DMS114 treated with DMSO at 0.1 percent for 48 hours (cell line): ENCODE measurements at regions not wholly inside any gene's neighbourhood (a gene's known extent, or its start where the extent isn't known, plus 50 kb on each side); places are given as distances from the start of the nearest gene placed in this dataset.

Experiments
- DNase-seq: peaks from one replicate; lab custom pipeline; 2025; ENCODE audit not compliant: unreplicated experiment; lab: John Stamatoyannopoulos, UW

DNA sequence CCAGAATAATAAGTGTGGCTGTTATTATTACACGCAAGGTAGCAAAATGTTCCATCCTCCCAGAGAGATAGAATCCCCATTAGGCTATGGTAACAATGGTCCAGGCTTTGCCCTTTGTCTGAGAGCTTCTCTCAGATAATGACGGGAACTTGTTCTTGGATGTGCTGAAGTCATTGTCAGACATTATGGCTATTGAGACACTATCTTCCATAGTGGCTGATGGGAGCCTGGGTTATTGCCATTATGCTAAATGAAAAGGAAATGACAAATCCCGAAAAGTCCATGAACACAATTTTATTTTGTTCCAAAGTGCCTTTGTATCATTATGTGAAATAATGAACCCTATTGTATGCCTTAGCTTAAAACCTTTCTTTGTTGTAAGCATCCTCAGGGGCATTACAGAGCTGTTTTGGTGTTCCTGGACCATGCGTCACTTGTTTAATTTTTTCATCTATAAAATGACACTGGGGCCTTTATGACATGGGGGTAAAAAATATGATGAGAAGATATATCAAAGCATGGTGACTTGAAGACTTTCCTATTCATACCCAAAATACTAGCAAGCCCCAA is 218.5 kb downstream of the KCNS3 start:
- DNase-seq: no peak

DNA sequence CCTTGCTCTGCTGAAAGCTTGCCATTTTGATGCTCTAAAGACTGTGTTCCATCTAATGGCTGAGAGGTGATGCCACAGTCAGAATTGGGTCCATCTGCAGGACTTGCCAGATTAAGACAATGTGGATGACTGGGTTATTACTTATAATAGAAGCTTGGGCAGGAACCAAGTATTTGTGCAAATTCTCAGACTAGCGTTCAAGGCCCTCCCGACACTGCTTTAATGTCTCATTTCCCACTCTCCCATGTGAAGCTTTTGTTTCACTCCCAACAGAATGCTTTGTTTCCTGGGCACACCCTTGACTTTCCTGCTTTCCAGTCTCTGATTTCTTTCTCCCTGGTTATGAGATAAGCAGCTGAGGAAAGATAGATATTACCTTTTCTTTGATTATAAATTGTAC is 215.8 kb downstream of the KCNS3 start:
- no peak for DNase-seq

DNA sequence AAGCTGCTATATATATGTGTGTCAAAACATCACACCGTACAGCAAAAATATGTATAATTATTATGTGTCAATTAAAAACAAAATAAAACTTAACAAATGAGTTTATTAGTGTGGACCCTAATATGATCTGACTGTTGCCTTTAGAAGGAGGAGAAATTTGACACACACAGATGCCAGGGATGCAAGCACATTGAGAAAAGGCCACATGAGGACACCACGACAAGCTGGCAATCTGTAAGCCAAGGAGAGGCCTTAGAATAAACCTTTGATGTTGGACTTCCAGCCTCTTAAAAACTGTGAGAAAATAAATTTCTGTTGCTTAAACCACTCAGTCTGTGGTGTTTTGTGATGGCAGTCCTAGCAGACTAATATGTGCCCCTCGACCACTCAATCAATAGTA is 214.7 kb downstream of the KCNS3 start:
- DNase-seq: no peak

DNA sequence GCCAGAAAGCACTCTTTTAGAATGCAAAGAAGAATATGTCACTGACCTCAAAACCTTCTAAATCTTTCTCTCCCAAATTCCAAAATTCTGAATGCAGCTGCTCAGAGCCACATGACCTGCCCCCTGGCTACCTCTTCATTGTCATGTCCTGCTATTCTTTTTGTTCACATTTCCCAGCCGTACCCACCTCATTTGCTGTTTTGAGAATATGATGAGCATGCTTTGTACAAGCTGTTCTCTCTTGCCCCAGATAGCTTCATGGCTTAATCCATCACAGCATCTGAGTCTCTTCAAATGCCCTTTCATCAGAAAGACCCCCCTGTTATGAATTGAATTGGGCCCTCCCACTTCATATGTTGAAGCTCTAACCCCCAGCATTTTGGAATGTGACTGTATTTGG is 214.3 kb downstream of the KCNS3 start:
- DNase-seq: no peak

DNA sequence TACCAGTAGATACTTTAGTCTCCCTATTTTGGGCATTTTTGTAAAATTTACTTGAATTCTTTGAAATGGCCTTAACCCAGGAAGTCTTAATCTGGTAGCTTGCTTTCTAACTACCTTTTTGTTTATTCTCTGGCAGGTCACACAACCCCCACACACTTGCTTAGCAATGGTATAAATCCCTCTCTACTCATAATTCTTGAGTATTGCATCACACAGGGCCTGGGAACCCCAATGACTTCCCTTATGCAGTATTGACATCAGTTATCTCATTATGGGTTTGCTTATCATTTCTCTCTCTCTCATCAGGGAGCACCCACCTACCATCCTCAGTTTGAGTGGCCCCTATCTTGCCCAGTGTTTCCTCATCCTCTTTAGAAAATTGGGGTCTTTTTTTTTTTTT is 207.1 kb downstream of the KCNS3 start:
- DNase-seq: no peak

DNA sequence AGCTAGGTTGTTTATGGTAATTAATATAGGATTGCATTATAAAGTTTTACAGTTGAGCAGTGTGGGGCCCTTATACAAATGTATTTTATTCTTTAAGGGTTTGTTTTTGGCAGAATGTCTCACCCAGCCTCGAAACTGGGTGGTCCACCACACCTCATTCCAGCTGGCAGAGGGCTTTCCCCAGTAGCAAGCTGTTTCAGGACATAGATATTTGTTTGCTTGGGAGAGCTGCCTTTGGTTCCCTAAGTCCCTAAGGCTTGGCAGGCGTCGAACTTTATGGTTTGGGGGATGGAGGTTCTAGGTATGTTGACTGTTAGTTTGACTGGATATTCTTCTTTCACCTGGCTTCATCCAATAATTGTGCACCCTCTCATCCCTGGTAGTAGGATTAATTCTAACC is 205.9 kb downstream of the KCNS3 start:
- no peak for DNase-seq

DNA sequence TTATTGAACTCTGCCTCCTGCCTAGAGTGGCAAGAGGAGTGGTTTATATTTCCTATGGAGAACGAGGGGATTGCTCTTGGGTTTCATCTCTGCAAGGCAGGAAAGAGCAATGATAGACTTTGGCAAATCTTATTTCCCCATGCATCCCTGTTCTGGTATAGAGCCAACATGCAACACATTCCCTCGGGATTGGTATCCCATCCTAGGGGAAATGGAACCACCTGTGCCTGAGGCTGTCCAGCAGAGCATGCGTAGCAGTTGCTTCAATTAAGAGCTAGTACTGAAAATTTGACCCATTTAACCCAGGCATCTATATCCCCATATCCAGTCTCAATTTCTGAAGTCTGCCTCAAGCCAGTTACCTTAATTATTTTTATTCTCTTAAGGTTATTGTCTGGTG is 205.3 kb downstream of the KCNS3 start:
- no peak for DNase-seq

DNA sequence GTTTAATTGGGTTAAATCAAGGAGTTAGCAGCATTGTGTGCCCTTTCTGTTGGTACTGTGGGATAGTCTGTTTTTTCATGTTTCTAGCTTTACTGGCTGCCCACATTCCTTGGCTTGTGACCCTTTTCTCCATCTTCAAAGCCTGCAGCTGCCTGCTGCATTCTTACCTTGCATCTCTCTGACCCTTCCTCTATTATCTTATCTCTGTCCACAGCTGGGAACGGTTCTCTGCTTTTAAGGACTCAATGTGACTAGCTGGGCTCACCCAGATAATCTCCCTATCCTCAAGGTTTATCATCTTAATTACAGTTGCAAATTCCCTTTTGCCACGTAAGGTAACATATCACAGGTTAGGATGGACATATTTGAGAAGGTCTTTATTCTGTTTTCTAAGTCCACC is 199.7 kb downstream of the KCNS3 start:
- DNase-seq: no peak

DNA sequence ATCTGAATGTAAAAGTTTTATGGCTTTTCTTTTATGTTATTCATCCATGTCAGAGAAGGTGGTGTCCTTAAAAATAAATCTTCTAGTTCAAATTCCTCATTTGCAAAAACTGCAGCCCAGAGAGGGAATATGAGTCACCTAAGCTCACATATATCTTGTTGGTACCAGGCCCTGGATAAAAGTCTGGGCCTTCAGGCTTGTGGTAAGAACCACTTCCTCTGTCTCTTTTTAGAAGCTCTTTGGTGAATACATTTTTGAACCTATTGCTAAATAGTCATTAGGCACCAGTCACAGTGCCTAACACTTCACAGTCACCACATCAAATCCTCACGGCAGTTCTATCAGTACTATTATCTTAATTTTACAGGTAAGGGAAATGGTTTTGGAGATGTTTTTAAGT is 199.2 kb downstream of the KCNS3 start:
- no peak for DNase-seq

DNA sequence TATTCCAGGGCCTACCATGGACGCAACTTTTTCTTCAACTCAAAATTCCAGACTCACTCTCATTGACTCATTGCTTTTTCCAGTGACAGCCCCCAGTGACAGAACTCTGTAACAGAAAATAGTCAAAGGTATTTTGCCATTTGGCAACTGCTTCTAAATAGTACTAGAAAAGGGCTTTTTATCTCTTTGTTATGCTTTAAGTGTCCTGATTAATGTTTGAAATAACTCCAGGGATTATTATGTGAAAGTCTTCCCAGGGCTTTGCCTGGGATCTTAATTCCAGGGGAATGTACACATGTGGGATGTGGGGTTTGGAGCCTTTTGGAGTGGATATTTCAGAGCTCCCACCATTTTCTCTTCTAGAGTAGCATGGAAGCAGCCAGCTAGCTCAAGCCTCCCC is 198.8 kb downstream of the KCNS3 start:
- no peak for DNase-seq

DNA sequence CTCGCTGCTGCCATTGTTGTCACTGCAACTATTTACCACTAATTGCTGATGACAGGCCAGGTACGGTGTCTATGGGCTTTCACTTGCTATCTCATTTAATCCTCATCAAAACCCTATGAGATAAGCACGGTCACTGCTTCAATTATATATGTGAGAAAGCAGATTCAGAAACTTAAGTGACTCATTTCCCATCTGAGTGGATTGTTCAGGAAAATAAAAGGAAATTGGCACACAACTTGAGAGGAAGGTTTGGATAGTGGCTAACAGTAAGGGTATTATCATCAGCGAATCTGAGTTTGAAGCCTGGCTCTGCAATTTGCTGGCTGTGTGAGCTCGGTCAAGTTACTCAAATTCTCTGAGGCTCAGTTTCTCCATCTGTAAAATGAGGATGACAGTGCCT is 196.0 kb downstream of the KCNS3 start:
- DNase-seq: no peak

DNA sequence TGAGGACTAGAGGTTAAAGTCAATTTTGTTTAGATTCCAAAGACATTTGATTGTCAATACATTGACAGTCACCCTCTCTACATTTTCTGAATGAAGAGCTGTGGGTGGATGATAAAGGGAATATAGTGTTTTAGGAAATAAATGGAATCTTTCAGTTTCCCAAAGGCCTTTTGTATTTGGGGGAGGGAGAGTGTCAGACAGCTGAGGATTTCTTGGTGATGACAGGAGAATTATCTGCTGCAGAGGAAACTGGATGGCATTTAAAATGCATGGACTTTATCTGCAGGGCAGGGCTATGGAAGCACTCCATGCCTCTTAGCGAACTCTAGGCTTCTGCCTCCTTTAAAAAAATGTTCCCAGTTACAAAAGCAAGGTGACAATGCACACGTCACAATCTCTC is 195.1 kb downstream of the KCNS3 start:
- DNase-seq: no peak

DNA sequence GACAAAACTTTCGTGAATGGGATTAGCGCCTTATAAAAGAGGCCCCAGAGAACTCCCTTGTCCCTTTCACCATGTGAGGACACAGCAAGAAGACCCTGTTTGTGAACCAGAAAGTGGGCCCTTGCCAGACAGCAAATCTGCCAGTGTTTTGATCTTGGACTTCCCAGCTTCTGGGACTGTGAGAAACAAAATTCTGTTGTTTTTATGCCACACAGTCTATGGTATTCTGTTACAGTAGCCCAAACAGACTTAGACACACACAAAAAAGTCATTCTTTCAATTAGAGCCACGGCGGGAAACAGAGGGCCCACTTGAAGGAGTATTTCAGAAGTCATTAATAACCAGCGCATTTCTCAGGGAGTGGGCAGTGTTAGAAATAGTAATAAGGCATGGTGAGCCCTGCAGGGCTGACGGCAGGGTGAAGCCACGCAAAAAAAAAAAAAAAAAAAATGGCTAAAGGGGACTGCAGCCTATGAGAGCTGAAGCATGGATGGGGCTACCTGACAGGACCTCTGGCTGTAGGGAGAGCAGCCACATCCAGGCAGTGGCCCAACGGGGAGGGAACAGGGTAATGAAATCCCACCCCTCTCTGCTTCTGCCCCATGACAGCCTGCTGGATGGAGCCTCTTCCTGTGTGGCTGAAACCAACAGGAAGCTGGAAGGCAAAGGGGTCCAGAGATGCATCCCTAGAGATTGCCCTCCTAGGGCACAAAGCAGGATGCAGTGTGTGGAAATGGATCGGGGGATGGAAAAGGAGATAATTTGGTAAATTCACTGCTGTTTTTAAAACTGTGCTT is 189.3 kb downstream of the KCNS3 start:
- no peak for DNase-seq

DNA sequence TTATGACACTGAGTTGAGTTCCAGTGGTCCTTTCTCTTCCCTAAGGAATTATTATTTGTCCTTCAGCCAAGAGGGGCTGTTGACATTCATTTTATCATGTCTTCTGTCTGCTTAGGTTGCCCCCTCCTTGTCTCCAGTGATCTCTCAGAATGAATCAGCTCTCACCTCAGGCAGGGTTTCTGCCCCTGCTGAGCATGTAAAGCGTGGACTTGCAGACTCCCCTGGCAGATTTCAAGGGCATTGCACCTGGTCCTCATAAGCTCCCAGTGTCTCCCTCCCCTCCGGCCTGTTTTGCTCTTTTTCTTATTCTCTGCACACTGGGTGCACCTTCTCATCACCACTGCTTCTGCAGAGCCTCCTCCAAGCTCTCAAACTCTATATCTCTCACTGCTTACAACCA is 188.4 kb downstream of the KCNS3 start:
- DNase-seq: no peak

DNA sequence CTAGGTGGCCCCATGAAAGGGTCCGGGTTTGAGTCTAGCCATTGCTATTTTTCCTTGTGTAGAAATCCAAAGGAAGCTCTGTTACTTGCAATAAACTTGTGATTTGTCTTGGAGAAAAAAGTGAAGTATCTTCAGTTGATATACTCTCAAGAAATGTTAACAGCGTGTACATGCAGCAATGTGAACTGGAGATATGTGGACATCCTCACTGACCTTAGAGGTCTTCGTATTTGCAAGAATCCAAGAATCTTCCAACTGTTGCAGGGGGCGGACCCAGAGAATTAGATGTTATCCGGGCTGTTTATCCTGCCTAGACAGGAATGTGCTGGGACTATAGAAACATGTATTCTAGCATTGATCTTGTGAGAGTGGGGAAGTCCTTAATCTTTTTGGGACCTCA is 187.6 kb downstream of the KCNS3 start:
- DNase-seq: no peak

DNA sequence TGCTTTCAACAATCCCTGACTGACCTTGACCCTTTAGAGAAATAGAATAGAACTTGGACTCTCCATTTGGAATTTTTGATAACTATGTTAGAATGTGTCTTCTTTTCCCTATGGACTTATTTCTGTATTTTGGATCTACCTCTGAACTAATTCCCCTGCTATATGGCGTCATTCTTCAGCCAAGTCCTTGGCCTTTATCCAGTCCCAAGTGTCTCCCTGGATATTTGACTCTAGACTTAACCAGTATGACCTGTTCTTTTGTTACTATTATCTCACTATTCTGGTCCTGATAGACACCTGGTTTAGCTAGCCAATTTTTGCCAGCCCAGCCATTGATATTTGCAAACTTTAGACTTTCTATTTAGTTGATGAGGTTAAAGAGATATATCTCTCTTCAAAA is 186.8 kb downstream of the KCNS3 start:
- DNase-seq: no peak

DNA sequence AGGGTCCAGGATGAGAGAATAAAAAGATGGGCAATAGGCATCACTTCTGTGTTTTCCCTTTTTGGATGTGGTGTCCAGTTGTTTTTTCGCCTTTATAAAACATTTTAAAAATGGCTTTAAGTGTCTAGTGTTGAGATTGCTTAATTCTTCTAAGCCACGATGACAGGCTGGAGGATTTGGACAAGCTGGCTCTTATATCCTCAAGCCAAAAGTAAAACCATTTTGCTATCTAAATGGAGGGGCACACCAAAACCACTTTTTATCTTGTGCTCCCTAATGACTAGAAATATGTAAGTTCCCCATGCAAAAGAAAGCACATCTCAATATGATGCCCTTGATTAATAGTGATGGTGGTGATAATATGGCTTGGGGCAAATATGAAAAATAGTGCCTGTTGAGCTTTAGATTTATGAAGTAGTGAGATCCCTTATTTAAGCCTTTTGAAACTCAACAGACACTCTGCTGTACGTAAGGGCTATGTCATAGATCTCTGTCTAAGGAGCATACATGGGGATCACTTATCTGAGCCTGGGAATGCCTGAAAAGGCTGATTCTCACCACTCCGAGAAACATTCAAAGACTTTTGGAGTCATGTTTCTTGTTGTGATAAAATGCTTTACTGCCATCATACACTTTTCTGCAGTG is 185.5 kb downstream of the KCNS3 start:
- no peak for DNase-seq

DNA sequence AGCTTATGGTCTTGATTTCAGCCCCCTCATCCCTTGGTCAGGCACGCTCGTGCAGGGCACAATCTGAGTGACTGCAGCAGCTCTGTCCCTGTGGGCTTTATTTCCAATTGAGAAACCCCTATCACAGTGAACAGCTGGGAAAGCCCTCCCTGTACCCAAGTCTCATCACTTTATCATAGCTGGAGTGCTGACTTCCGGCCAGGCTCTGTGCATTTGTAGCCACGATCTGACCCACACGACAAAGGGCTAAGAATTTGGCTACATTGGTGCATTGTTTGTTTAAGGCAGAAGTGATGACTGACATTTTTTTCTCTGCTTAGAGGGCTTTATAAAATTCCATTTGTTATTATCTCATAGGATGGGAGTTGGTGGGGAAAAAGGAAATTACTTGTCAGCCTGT is 184.4 kb downstream of the KCNS3 start:
- no peak for DNase-seq

DNA sequence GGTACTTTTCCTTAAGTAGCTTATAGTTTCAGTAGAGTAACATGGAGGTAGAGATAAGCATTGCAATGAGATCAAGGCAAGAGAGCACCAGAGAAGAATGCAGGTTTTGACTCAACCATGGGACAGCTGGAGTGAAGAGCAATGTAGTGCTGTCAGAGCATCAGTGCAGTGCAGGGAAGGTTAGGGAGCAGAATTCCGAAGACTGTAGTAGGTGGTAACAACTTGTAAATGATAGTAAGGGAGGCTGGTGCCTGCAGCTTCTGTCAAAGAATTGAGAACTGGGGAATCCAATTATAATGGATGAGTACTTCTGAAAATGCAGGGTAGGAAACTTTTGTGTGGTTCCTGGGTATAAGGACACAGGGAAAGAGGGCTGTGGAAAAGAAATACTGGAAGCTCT is 183.2 kb downstream of the KCNS3 start:
- DNase-seq: no peak

DNA sequence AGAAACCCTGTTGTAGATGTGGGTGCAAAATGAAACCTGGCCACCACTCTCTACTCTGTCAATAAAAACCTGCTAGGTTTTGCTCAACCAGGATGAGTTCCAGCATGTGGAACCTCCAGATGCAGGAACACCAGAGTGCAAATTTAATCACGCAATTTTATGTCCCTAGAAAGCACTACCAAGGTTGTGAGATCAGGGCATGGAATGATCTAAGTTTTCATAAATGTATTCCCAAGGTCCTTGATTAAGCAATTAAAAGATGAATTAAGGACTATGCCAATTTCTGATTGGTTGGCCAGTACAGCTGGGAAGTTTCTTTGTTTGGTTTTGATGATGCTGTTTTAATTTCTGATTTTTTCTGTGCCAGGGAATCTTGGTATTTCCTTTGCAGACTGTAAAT is 179.2 kb downstream of the KCNS3 start:
- no peak for DNase-seq

DNA sequence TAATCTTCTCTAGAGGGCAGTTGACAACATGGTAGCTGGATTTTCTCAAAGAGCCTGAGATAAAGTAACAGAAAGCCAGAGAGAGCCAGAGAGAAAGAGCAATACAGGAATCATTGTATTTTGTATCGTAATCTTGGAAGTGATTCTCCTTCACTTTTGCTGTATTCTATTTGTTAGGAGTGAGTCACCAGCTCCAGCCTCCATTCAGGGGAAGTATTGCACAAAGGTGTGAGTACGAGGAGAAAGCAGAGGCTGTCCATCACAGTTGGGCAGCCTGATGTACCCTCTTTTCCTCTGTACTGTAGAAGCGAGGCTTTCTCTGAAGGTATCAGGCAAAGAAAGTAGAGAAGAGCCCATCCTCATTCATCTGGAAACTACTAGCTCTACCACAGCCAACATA is 176.8 kb downstream of the KCNS3 start:
- DNase-seq: no peak

DNA sequence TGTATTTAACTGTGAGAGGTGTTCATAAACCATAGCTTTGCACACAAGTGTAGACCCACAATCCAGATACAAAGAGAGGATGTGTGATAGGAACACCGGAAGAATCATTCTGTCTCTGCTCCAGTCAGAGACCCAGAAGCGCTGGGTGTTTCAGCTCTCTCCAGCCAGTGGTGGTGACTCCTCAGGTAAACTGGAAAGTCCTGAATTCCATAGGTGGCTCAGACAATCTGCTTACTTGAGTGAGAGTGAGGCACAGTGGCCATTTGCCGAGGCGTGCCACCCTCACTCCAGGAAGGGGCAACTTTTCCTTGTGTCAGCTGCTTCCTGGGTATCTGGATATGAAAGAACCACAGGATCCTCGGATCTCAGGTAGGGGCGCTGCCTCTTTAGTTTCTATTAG is 171.5 kb downstream of the KCNS3 start:
- DNase-seq: no peak

DNA sequence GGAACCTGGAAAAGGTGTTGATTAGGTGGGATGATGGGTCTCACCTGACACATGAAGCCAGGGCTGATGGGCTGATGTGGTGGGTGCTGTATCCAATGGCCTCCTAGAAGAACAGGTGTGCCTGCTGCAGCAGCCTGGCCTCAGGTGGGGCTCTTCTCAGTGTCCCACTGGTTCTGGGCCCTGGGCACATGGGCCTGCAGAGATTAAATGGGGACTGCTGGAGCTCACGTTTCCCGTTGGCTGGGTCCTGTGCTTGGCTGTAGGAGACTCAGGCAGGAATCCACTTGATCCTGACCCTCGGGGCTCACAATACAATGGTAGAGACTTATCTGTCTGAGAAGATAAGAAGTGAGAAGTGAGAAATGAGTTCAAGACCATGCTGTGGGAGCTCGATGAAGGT is 170.9 kb downstream of the KCNS3 start:
- DNase-seq: no peak
